ENCODE measurements at regions not wholly inside any gene's neighbourhood (a gene's known extent, or its start where the extent isn't known, plus 50 kb on each side); places are given as distances from the start of the nearest gene placed in this dataset.
A peak's percentile ranks its signal among the peaks of the same experiment; 100 is the strongest.

DNA sequence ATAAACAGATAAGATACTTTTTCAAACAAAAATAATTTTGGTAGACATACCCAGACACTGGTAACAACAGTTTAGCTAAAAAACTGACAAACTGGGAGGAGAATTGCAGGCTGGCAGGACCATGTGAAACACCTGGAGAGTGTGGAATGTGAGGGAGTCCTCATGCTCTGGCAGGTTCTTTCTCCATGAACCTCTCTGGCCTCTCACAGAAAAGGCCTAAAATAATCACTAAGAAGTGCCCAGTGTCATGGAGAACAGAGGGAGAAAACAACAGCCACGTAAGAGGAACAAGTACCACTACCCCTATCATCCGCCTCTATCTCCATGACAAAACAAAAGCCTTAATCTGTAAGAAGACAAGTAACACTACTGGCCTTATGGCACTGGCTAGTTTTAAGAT is 1227.5 kb upstream of the CDH9 start:
- no peaks in the 10 kb centered on the region for H3K36me3 ChIP-seq (ENCODE audit: insufficient read depth)
- Mint-ChIP-seq H3K27me3 (ENCODE audit: insufficient read depth, low read depth, poor library complexity) (peaks cover 2% of the 10 kb centered on the region), H3K36me3 (ENCODE audit: low read depth) (no peaks in the 10 kb centered on the region), H3K4me3 (no peak overlapping the region), H3K9me3 (no peaks in the 10 kb centered on the region), H3K4me1 (peaks cover 4% of the 10 kb centered on the region; the same call in 2 of the 3 replicates), H3K27ac (peak overlapping the region; percentile 77; the same call in 1 of the 2 replicates)
- H3K27ac ChIP-seq (ENCODE audit: low read depth): no peak overlapping the region
- no peak overlapping the region for H3K4me2 ChIP-seq
- H3K27me3 ChIP-seq (ENCODE audit: insufficient read depth): no peaks in the 10 kb centered on the region
- no peaks in the 10 kb centered on the region for H3K79me2 ChIP-seq (replicated peaks; ENCODE audit: insufficient read depth)
- no peak overlapping the region for H3K4me3 ChIP-seq
- H2AFZ ChIP-seq: no peak overlapping the region
- DNase-seq (ENCODE audit: low spot score) (peak; percentile 41), ATAC-seq (peak; percentile 94)
- H3K9me2 ChIP-seq (ENCODE audit: insufficient read depth): no peaks in the 10 kb centered on the region
- H3K4me1 ChIP-seq (ENCODE audit: insufficient read depth): no peaks in the 10 kb centered on the region; the same call in 1 of the 2 replicates
- H3F3A ChIP-seq (replicated peaks; ENCODE audit: low read depth): no peaks in the 10 kb centered on the region
- H4K20me1 ChIP-seq (replicated peaks; ENCODE audit: insufficient read depth): no peaks in the 10 kb centered on the region
- TF ChIP-seq, protein P1, sequence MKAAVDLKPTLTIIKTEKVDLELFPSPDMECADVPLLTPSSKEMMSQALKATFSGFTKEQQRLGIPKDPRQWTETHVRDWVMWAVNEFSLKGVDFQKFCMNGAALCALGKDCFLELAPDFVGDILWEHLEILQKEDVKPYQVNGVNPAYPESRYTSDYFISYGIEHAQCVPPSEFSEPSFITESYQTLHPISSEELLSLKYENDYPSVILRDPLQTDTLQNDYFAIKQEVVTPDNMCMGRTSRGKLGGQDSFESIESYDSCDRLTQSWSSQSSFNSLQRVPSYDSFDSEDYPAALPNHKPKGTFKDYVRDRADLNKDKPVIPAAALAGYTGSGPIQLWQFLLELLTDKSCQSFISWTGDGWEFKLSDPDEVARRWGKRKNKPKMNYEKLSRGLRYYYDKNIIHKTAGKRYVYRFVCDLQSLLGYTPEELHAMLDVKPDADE (IDR thresholded peaks at IDR 0.05): no peak
- no peak for TF ChIP-seq EZH2 (IDR thresholded peaks at IDR 0.05; ENCODE audit: low read depth, unreplicated experiment)
- TF ChIP-seq CREB1 (CRISPR knock-in tag; IDR thresholded peaks at IDR 0.05; ENCODE audit: low read depth): no peak
- no peak for TF ChIP-seq POLR2AphosphoS5 (IDR thresholded peaks at IDR 0.05; ENCODE audit: low read depth)
- no peak for TF ChIP-seq STAT1 (IDR thresholded peaks at IDR 0.05; ENCODE audit: unreplicated experiment)
- TF ChIP-seq NANOG (IDR thresholded peaks at IDR 0.05; ENCODE audit: borderline replicate concordance): no peak
- TF ChIP-seq, protein P2, sequence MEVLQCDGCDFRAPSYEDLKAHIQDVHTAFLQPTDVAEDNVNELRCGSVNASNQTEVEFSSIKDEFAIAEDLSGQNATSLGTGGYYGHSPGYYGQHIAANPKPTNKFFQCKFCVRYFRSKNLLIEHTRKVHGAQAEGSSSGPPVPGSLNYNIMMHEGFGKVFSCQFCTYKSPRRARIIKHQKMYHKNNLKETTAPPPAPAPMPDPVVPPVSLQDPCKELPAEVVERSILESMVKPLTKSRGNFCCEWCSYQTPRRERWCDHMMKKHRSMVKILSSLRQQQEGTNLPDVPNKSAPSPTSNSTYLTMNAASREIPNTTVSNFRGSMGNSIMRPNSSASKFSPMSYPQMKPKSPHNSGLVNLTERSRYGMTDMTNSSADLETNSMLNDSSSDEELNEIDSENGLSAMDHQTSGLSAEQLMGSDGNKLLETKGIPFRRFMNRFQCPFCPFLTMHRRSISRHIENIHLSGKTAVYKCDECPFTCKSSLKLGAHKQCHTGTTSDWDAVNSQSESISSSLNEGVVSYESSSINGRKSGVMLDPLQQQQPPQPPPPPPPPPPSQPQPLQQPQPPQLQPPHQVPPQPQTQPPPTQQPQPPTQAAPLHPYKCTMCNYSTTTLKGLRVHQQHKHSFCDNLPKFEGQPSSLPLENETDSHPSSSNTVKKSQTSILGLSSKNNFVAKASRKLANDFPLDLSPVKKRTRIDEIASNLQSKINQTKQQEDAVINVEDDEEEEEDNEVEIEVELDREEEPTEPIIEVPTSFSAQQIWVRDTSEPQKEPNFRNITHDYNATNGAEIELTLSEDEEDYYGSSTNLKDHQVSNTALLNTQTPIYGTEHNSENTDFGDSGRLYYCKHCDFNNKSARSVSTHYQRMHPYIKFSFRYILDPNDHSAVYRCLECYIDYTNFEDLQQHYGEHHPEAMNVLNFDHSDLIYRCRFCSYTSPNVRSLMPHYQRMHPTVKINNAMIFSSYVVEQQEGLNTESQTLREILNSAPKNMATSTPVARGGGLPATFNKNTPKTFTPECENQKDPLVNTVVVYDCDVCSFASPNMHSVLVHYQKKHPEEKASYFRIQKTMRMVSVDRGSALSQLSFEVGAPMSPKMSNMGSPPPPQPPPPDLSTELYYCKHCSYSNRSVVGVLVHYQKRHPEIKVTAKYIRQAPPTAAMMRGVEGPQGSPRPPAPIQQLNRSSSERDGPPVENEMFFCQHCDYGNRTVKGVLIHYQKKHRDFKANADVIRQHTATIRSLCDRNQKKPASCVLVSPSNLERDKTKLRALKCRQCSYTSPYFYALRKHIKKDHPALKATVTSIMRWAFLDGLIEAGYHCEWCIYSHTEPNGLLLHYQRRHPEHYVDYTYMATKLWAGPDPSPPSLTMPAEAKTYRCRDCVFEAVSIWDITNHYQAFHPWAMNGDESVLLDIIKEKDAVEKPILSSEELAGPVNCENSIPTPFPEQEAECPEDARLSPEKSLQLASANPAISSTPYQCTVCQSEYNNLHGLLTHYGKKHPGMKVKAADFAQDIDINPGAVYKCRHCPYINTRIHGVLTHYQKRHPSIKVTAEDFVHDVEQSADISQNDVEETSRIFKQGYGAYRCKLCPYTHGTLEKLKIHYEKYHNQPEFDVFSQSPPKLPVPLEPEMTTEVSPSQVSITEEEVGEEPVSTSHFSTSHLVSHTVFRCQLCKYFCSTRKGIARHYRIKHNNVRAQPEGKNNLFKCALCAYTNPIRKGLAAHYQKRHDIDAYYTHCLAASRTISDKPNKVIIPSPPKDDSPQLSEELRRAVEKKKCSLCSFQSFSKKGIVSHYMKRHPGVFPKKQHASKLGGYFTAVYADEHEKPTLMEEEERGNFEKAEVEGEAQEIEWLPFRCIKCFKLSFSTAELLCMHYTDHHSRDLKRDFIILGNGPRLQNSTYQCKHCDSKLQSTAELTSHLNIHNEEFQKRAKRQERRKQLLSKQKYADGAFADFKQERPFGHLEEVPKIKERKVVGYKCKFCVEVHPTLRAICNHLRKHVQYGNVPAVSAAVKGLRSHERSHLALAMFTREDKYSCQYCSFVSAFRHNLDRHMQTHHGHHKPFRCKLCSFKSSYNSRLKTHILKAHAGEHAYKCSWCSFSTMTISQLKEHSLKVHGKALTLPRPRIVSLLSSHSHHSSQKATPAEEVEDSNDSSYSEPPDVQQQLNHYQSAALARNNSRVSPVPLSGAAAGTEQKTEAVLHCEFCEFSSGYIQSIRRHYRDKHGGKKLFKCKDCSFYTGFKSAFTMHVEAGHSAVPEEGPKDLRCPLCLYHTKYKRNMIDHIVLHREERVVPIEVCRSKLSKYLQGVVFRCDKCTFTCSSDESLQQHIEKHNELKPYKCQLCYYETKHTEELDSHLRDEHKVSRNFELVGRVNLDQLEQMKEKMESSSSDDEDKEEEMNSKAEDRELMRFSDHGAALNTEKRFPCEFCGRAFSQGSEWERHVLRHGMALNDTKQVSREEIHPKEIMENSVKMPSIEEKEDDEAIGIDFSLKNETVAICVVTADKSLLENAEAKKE (CRISPR knock-in tag; IDR thresholded peaks at IDR 0.05): peak; percentile 31; the same call in 1 of the 2 replicates

Measured in GM23338 (cell line).